H9 (cell line): ENCODE measurements at regions not wholly inside any gene's neighbourhood (a gene's known extent, or its start where the extent isn't known, plus 50 kb on each side); places are given as distances from the start of the nearest gene placed in this dataset.

Source experiments
- DNase-seq: peaks from one replicate; pipeline ENCODE4 v3.0.0-alpha.2; 2017
- H2AFZ ChIP-seq: one replicate; pipeline ENCODE4 v1.6.1; 2013; ENCODE audit warnings: mild to moderate bottlenecking, low read length, control low read depth, moderate library complexity
- H2AK5ac ChIP-seq: 2 replicates; pipeline ENCODE4 v1.6.1; 2013; ENCODE audit warnings: low read length, control low read depth, mixed read lengths; ENCODE audit not compliant: insufficient read length
- H2BK120ac ChIP-seq: one replicate; pipeline ENCODE4 v1.6.1; 2013; ENCODE audit warnings: low read depth, mild to moderate bottlenecking, low read length, control low read depth, inconsistent platforms; ENCODE audit not compliant: poor library complexity, severe bottlenecking
- H2BK12ac ChIP-seq: 2 replicates; pipeline ENCODE4 v1.6.1; 2013; ENCODE audit warnings: low read length, control low read depth, mixed read lengths, low read depth; ENCODE audit not compliant: insufficient read length
- H2BK15ac ChIP-seq: 2 replicates; pipeline ENCODE4 v1.6.1; 2013; ENCODE audit warnings: low read depth, low read length, control low read depth
- H2BK20ac ChIP-seq: one replicate; pipeline ENCODE4 v1.6.1; 2013; ENCODE audit warnings: low read depth, mild to moderate bottlenecking, low read length, control low read depth, inconsistent platforms; ENCODE audit not compliant: poor library complexity, severe bottlenecking
- H2BK5ac ChIP-seq: 2 replicates; pipeline ENCODE4 v1.6.1; 2013; ENCODE audit warnings: low read length, control low read depth, mixed read lengths; ENCODE audit not compliant: insufficient read length
- H3K14ac ChIP-seq: 2 replicates; pipeline ENCODE4 v1.6.1; 2013; ENCODE audit warnings: low read length, control low read depth; ENCODE audit not compliant: insufficient read depth
- H3K18ac ChIP-seq: 2 replicates; pipeline ENCODE4 v1.6.1; 2013; ENCODE audit warnings: low read depth, mild to moderate bottlenecking, mixed read lengths, low read length, control low read depth; ENCODE audit not compliant: insufficient read length
- H3K23ac ChIP-seq: 2 replicates; pipeline ENCODE4 v1.6.1; 2013; ENCODE audit warnings: low read length, control low read depth, mixed read lengths, low read depth; ENCODE audit not compliant: insufficient read length
- H3K23me2 ChIP-seq: 2 replicates; pipeline ENCODE4 v1.6.1; 2013; ENCODE audit warnings: low read depth, mild to moderate bottlenecking, mixed read lengths, low read length, control low read depth; ENCODE audit not compliant: insufficient read length, poor library complexity, severe bottlenecking
- H3K27ac ChIP-seq: 2 replicates; pipeline ENCODE4 v1.5.1; 2013; ENCODE audit warnings: low read length, control low read depth, mixed read lengths, low read depth; ENCODE audit not compliant: insufficient read length
- H3K27me3 ChIP-seq: 2 replicates; pipeline ENCODE4 v1.6.1; 2013; ENCODE audit warnings: low read length, control low read depth, inconsistent platforms; ENCODE audit not compliant: insufficient read depth
- H3K4ac ChIP-seq: 2 replicates; pipeline ENCODE4 v1.6.1; 2013; ENCODE audit warnings: low read depth, mild to moderate bottlenecking, control low read depth, inconsistent platforms, low read length, moderate library complexity
- H3K4me1 ChIP-seq: 2 replicates; pipeline ENCODE4 v1.6.1; 2013; ENCODE audit warnings: low read length, control low read depth, inconsistent platforms; ENCODE audit not compliant: insufficient read depth
- H3K4me2 ChIP-seq: 2 replicates; pipeline ENCODE4 v1.6.1; 2013; ENCODE audit warnings: low read length, control low read depth, mixed read lengths; ENCODE audit not compliant: insufficient read length, insufficient read depth
- H3K56ac ChIP-seq: 2 replicates; pipeline ENCODE4 v1.6.1; 2013; ENCODE audit warnings: low read depth, mild to moderate bottlenecking, mixed read lengths, low read length, control low read depth; ENCODE audit not compliant: insufficient read length
- H3K79me1 ChIP-seq: 2 replicates; pipeline ENCODE4 v1.6.1; 2013; ENCODE audit warnings: low read depth, mild to moderate bottlenecking, moderate library complexity, low read length, control low read depth, inconsistent platforms; ENCODE audit not compliant: insufficient read depth, poor library complexity, severe bottlenecking
- H3K79me2 ChIP-seq: 2 replicates; pipeline ENCODE4 v1.6.1; 2013; ENCODE audit warnings: low read length, control low read depth, inconsistent platforms; ENCODE audit not compliant: insufficient read depth
- H3K9ac ChIP-seq: 2 replicates; pipeline ENCODE4 v1.6.1; 2013; ENCODE audit warnings: low read length, control low read depth, mixed read lengths; ENCODE audit not compliant: insufficient read length; ENCODE audit errors: extremely low read depth
- H3K9me3 ChIP-seq: one replicate; pipeline ENCODE4 v1.6.1; 2013; ENCODE audit warnings: low read depth, low read length, inconsistent platforms; ENCODE audit not compliant: control insufficient read depth
- H3T11ph ChIP-seq: one replicate; pipeline ENCODE4 v1.6.1; 2013; ENCODE audit warnings: mild to moderate bottlenecking, low read length, control low read depth, inconsistent platforms
- H4K20me1 ChIP-seq: one replicate; pipeline ENCODE4 v1.6.1; 2013; ENCODE audit not compliant: control insufficient read depth, insufficient read length, insufficient read depth
- H4K5ac ChIP-seq: 2 replicates; pipeline ENCODE4 v1.6.1; 2013; ENCODE audit warnings: low read depth, mild to moderate bottlenecking, mixed read lengths, low read length, control low read depth; ENCODE audit not compliant: insufficient read length
- H4K8ac ChIP-seq: replicated peaks from 2 replicates; pipeline ENCODE4 v1.6.1; 2013; ENCODE audit warnings: low read length, control low read depth, mixed read lengths, low read depth; ENCODE audit not compliant: insufficient read length
- H4K91ac ChIP-seq: 2 replicates; pipeline ENCODE4 v1.6.1; 2013; ENCODE audit warnings: low read depth, mild to moderate bottlenecking, moderate library complexity, mixed read lengths, low read length, control low read depth; ENCODE audit not compliant: insufficient read length
- H3K27ac Mint-ChIP-seq, 3 experiments: 2 replicates in 2 of 3; 3 replicates in 1 of 3; pipeline ENCODE4 v1.8.0; 2020 to 2021; ENCODE audit warnings: mixed read lengths in 3 of 3, mild to moderate bottlenecking in 1 of 3, moderate library complexity in 1 of 3
- H3K27me3 Mint-ChIP-seq: 2 replicates; pipeline ENCODE4 v1.8.0; 2021; ENCODE audit warnings: low read depth, mild to moderate bottlenecking, moderate library complexity, mixed read lengths
- H3K36me3 Mint-ChIP-seq, 3 experiments: 2 replicates in 2 of 3; 3 replicates in 1 of 3; pipeline ENCODE4 v1.8.0; 2020 to 2021; ENCODE audit warnings: low read depth in 3 of 3, mixed read lengths in 3 of 3; ENCODE audit not compliant: insufficient read depth in 1 of 3
- H3K4me1 Mint-ChIP-seq, 2 experiments: 2 replicates each; pipeline ENCODE4 v1.8.0; 2020; ENCODE audit warnings: mixed read lengths in 2 of 2
- H3K4me3 Mint-ChIP-seq, 2 experiments: 2 replicates in 1 of 2; 3 replicates in 1 of 2; pipeline ENCODE4 v1.8.0; 2020 to 2021; ENCODE audit warnings: mild to moderate bottlenecking in 2 of 2, mixed read lengths in 2 of 2, moderate library complexity in 1 of 2
- H3K9me3 Mint-ChIP-seq, 2 experiments: 2 replicates in 1 of 2; 3 replicates in 1 of 2; pipeline ENCODE4 v1.8.0; 2020; ENCODE audit warnings: mild to moderate bottlenecking in 2 of 2, mixed read lengths in 2 of 2, moderate library complexity in 1 of 2
- WGBS: extraction: QIAGEN DNeasy Blood & Tissue Kit; methylation state at CpG from one replicate; pipeline ENCODE4 v1.1.7; 2013; ENCODE audit warnings: missing lambda C conversion rate, low lambda C conversion rate, mixed read lengths; ENCODE audit not compliant: insufficient read length; ENCODE audit errors: extremely low coverage; 5-methylcytosine and 5-hydroxymethylcytosine counted together
- TF ChIP-seq, protein P1 (sequence below): fragments of 200-600 bp; sonication (generic); conservative IDR thresholded peaks from 3 replicates; pipeline ENCODE4 v1.8.0; 2021; ENCODE audit warnings: antibody characterized with exemption, mild to moderate bottlenecking

DNA sequence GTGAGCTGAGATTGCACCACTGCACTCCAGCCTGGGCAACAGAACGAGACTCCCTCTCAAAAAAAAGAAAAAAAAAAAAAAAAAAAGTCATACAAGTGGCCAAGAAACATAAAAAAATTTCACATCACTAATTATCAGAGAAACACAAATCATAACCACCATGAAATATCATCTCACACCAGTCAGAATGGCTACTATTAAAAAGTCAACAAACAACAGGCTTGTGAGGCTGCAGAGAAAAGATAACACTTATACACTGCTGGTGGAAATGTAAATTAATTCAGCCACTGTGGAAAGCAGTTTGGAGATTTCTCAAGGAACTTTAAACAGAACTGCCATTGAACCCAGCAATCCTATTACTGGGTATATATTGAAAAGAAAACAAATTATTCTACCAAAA lies 291.1 kb upstream of the MCTP2 start:
- Mint-ChIP-seq H3K9me3 (no peaks in the 10 kb centered on the region; a peak in 2 of 5 replicates), H3K27ac (no peak overlapping the region), H3K36me3 (no peaks in the 10 kb centered on the region), H3K4me1 (peaks cover 0 to 3% of the 10 kb centered on the region in 2 experiments; a peak in 1 of 4 replicates), H3K4me3 (no peak overlapping the region), H3K27me3 (no peaks in the 10 kb centered on the region)
- Histone ChIP-seq H3K27me3 (no peaks in the 10 kb centered on the region), H3T11ph (no peak overlapping the region), H3K14ac (no peak overlapping the region), H3K27ac (no peak overlapping the region), H2BK15ac (no peak overlapping the region), H2BK20ac (no peak overlapping the region), H2AK5ac (no peak overlapping the region), H2BK120ac (no peak overlapping the region), H3K4me2 (no peak overlapping the region), H3K4me1 (no peaks in the 10 kb centered on the region), H3K79me1 (no peaks in the 10 kb centered on the region), H2BK12ac (no peak overlapping the region), H3K9me3 (no peaks in the 10 kb centered on the region), H4K91ac (no peak overlapping the region), H4K20me1 (no peaks in the 10 kb centered on the region), H2BK5ac (no peak overlapping the region), H3K9ac (no peak overlapping the region), H3K56ac (no peak overlapping the region), H4K5ac (no peak overlapping the region), H3K23ac (no peak overlapping the region), H4K8ac (no peak overlapping the region), H3K4ac (no peak overlapping the region), H2AFZ (no peak overlapping the region), H3K79me2 (no peaks in the 10 kb centered on the region), H3K23me2 (no peaks in the 10 kb centered on the region), H3K18ac (no peak overlapping the region)
- no peak for DNase-seq
- no CpG with 5 or more reads among the region's 1 CpG for WGBS
- TF ChIP-seq, protein P1, sequence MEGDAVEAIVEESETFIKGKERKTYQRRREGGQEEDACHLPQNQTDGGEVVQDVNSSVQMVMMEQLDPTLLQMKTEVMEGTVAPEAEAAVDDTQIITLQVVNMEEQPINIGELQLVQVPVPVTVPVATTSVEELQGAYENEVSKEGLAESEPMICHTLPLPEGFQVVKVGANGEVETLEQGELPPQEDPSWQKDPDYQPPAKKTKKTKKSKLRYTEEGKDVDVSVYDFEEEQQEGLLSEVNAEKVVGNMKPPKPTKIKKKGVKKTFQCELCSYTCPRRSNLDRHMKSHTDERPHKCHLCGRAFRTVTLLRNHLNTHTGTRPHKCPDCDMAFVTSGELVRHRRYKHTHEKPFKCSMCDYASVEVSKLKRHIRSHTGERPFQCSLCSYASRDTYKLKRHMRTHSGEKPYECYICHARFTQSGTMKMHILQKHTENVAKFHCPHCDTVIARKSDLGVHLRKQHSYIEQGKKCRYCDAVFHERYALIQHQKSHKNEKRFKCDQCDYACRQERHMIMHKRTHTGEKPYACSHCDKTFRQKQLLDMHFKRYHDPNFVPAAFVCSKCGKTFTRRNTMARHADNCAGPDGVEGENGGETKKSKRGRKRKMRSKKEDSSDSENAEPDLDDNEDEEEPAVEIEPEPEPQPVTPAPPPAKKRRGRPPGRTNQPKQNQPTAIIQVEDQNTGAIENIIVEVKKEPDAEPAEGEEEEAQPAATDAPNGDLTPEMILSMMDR, result no peak
